Activated naive CD4-positive, alpha-beta T cell treated with anti-CD3 and anti-CD28 coated beads, Interleukin-2, amount 50 U/mL, for 24 hours (primary cell): ENCODE measurements at regions not wholly inside any gene's neighbourhood (a gene's known extent, or its start where the extent isn't known, plus 50 kb on each side); places are given as distances from the start of the nearest gene placed in this dataset.
"Not testable (repeated sequence)": the region's sequence is repeated elsewhere in the genome, so short reads cannot be mapped to it uniquely, and the experiment has no call there.

Source experiments
- H3K27ac Mint-ChIP-seq: one replicate; pipeline ENCODE4 v1.8.0; 2021; ENCODE audit warnings: mild to moderate bottlenecking, mixed read lengths
- H3K27me3 Mint-ChIP-seq: one replicate; pipeline ENCODE4 v1.8.0; 2021; ENCODE audit warnings: mixed read lengths
- H3K36me3 Mint-ChIP-seq: one replicate; pipeline ENCODE4 v1.8.0; 2021; ENCODE audit warnings: mixed read lengths
- H3K4me1 Mint-ChIP-seq: one replicate; pipeline ENCODE4 v1.8.0; 2021; ENCODE audit warnings: mixed read lengths
- H3K4me3 Mint-ChIP-seq: one replicate; pipeline ENCODE4 v1.8.0; 2021; ENCODE audit warnings: mild to moderate bottlenecking, mixed read lengths
- H3K9me3 Mint-ChIP-seq: one replicate; pipeline ENCODE4 v1.8.0; 2021; ENCODE audit warnings: mixed read lengths

GRCh38 chr6:33895988-33896387, 92.2 kb upstream of the MLN start:
- Mint-ChIP-seq H3K27me3 (no peaks in the 10 kb centered on the region), H3K9me3 (no peaks in the 10 kb centered on the region), H3K4me3 (no peak overlapping the region), H3K4me1 (peaks cover 40% of the 10 kb centered on the region), H3K36me3 (no peaks in the 10 kb centered on the region), H3K27ac (peak overlapping the region; percentile 4)

- Mint-ChIP-seq H3K4me1 (peaks cover 38% of the 10 kb centered on the region), H3K9me3 (no peaks in the 10 kb centered on the region), H3K4me3 (no peak overlapping the region), H3K36me3 (no peaks in the 10 kb centered on the region), H3K27me3 (no peaks in the 10 kb centered on the region), H3K27ac (peak overlapping the region; percentile 55)
These were observed 91.5 kb upstream of the MLN start for GRCh38 chr6:33895296-33895695.

GRCh38 chr6:33894438-33894837, 90.6 kb upstream of the MLN start:
- H3K4me1 Mint-ChIP-seq = peaks cover 35% of the 10 kb centered on the region
- no peak overlapping the region for H3K27ac Mint-ChIP-seq
- no peaks in the 10 kb centered on the region for H3K27me3 Mint-ChIP-seq
- H3K36me3 Mint-ChIP-seq = no peaks in the 10 kb centered on the region
- no peaks in the 10 kb centered on the region for H3K9me3 Mint-ChIP-seq
- H3K4me3 Mint-ChIP-seq = no peak overlapping the region

DNA sequence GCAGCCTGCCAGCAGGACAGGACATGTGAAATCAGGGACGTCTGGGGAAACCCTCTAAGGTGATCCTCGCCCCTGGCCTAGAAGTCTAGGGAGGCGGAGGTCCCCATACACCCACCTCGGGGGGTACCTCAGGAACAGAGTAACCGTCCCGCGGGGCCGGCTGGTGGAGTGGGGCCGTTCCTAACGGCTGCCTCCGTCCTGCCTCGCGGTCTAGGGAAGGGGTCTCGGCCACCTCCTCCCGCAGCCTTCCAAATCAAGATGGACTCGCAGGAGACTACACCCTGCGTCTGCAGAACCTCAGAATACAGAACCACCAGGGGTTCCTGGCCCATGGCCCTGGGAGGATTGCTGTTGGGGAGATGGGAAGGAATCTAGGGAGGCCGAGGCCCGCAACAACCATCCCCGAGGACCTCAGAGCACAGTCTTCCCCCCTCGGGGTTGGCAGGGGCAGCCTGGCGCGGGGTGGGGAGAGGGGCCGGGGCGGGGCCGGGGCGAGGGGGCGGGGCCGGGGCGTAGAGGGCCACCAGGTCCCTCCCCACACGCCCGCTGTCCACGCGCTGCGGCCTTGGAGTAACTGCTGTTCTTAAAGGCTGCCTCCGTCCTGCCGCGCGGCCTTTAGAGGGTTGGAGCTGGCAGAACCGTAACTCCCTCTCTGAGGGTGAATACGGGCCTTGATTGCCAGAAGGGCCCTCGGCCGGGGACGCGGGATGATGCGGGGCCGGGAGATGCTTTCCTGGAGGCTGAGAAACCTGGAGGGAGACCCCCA, 89.0 kb upstream of the MLN start:
- Mint-ChIP-seq H3K4me1 (peaks cover 34% of the 10 kb centered on the region), H3K27me3 (no peaks in the 10 kb centered on the region), H3K27ac (no peak overlapping the region), H3K36me3 (no peaks in the 10 kb centered on the region), H3K9me3 (no peaks in the 10 kb centered on the region), H3K4me3 (no peak overlapping the region)

GRCh38 chr6:33888664-33889200, 84.9 kb upstream of the MLN start:
- Mint-ChIP-seq H3K27me3 (no peaks in the 10 kb centered on the region), H3K4me3 (no peak overlapping the region), H3K36me3 (no peaks in the 10 kb centered on the region), H3K27ac (no peak overlapping the region), H3K4me1 (peaks cover 14% of the 10 kb centered on the region), H3K9me3 (no peaks in the 10 kb centered on the region)

GRCh38 chr6:33888183-33888582, 84.4 kb upstream of the MLN start:
- Mint-ChIP-seq H3K4me3 (no peak overlapping the region), H3K27ac (no peak overlapping the region), H3K27me3 (no peaks in the 10 kb centered on the region), H3K4me1 (peaks cover 14% of the 10 kb centered on the region), H3K36me3 (no peaks in the 10 kb centered on the region), H3K9me3 (no peaks in the 10 kb centered on the region)

GRCh38 chr6:33886673-33887144, 82.9 kb upstream of the MLN start:
- H3K27ac Mint-ChIP-seq = peak overlapping the region; percentile 6
- no peak overlapping the region for H3K4me3 Mint-ChIP-seq
- peaks cover 14% of the 10 kb centered on the region for H3K4me1 Mint-ChIP-seq
- H3K36me3 Mint-ChIP-seq = no peaks in the 10 kb centered on the region
- H3K27me3 Mint-ChIP-seq = no peaks in the 10 kb centered on the region
- no peaks in the 10 kb centered on the region for H3K9me3 Mint-ChIP-seq

DNA sequence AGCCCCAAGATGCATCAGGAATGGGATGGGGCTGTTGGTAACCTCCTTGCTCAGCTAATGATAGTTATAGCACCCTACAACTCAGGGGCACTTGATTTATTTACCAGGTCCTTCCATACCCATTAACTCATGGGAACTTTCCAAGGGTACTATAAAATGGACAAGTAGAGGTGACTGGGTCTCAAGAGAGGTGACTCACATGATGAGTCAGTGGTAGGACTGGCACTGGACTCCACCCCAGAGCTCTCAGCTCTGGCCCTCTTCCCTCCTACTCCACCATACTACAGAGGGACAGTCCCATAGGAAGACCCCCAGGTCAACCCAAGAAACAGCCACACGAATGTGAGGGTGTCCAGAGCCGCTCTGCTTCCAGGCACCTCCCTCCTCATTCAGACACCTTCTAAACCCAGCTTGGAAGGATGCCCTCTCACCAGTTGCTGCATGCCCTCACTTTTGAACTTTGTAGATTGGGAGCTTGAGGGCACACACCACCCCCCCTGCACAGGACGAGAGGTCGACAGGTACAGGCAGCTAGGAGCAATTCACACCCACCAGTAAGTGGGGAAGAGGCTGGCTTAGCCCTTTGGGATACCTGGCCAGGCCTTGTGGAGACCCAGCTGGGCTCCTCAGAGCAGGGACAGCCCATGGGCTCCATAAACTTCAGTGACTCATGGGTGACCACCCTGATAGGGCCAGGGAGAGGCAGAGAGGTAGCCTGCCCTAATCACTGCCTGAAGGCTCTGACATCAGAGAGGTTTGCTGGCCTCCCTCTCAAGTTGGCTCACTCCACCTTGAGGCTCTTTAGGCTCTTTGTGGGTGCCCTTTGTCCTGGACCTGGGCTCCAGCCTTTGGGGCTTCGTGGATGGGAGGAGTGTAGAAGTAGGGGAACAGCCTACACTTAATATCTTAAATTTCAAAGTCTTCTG, 81.6 kb upstream of the MLN start:
- H3K27me3 Mint-ChIP-seq = no peaks in the 10 kb centered on the region
- peaks cover 14% of the 10 kb centered on the region for H3K4me1 Mint-ChIP-seq
- H3K4me3 Mint-ChIP-seq = no peak overlapping the region
- no peaks in the 10 kb centered on the region for H3K9me3 Mint-ChIP-seq
- no peaks in the 10 kb centered on the region for H3K36me3 Mint-ChIP-seq
- H3K27ac Mint-ChIP-seq = no peak overlapping the region

DNA sequence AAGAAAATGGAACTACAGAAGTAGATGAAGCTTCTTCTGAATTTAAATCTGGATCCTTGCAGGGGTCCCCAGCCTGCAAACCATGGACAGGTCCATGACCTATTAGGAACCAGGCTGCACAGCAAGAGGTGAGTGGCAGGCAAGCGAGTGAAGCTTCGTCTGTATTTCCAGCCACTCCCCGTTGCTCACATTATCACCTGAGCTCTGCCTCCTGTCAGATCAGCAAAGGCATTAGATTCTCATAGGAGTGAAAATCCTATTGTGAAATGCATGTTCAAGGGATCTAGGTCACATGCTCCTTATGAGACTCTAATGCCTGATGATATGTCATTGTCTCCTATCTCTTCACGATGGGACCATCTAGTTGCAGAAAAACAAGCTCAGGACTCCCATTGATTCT, 79.8 kb upstream of the MLN start:
- H3K4me3 Mint-ChIP-seq, H3K27ac Mint-ChIP-seq, H3K36me3 Mint-ChIP-seq, H3K9me3 Mint-ChIP-seq, H3K27me3 Mint-ChIP-seq: not testable (repeated sequence)
- H3K4me1 Mint-ChIP-seq = peaks cover 14% of the 10 kb centered on the region

DNA sequence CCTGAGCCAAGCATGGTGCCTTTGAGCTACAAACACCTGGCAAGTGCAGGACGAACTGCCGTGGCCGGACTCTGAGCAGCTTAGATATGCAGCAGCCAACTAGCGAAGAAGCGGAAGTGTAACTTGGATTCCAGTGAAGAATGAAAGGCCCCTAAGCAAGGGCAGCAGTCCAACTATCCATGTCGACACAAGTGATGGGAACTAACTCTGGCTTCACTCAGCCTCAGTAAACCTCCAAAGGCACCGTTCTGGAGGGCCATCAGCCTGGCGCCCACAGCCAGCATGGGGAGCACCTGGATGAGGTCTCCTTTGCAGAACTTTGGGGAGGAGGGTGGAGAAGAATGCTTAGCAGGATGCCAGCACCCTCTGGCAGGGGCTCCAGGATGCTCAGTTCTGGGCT, 78.4 kb upstream of the MLN start:
- Mint-ChIP-seq H3K4me1 (peaks cover 8% of the 10 kb centered on the region), H3K27me3 (no peaks in the 10 kb centered on the region), H3K4me3 (no peak overlapping the region), H3K9me3 (no peaks in the 10 kb centered on the region), H3K36me3 (no peaks in the 10 kb centered on the region), H3K27ac (no peak overlapping the region)

DNA sequence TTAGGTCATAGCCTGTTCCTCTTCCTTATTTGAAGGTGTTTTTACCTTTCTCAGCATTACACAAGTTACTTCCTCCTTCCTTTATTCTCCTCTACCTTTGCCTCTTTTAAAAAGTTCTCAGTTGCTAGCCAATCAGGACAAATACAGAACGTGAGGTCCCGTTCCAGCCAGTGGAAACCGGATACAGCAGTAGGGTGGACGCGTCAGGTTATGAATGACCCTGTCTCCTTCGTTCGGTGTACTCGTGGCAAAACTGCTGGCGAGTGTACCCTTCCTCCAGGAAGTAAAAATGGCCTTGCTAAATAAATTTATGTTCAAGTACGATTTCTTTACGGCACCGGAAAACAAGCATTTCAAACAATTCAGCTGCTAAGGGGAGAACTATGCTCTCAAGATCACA, 77.0 kb upstream of the MLN start:
- Mint-ChIP-seq H3K36me3 (no peaks in the 10 kb centered on the region), H3K27me3 (no peaks in the 10 kb centered on the region), H3K4me1 (no peaks in the 10 kb centered on the region), H3K27ac (no peak overlapping the region), H3K4me3 (no peak overlapping the region), H3K9me3 (no peaks in the 10 kb centered on the region)

DNA sequence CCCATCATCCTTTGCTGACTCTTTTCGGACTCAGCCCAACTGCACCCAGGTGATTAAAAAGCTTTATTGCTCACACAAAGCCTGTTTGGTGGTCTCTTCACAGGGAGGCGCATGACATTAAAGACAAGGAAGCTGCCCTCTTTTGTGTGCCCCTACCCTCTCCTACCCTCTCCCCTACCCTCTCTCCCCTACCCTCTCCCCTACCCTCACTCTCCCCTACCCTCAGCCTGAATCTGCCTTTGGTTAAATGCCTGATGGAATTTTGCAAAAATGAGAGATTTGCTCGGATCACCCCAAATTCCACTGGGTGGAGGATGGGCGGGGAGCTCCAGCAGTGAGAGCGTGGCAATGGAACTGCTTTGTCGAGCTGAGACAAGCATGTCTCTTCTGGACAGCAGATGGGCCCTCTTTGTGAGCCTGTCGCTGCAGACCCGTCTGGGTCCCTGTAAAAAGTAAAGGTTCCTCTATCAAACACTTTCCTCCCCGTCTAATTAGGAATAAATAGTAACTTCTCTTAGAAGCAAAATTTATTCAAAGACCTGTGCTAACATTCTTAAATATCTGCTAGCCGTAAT, 76.4 kb upstream of the MLN start:
- no peak overlapping the region for H3K27ac Mint-ChIP-seq
- no peak overlapping the region for H3K4me3 Mint-ChIP-seq
- H3K9me3 Mint-ChIP-seq = no peaks in the 10 kb centered on the region

GRCh38 chr6:33878562-33878961, 74.8 kb upstream of the MLN start:
- no peaks in the 10 kb centered on the region for H3K4me1 Mint-ChIP-seq
- no peak overlapping the region for H3K4me3 Mint-ChIP-seq
- no peaks in the 10 kb centered on the region for H3K36me3 Mint-ChIP-seq
- H3K9me3 Mint-ChIP-seq = no peaks in the 10 kb centered on the region
- no peak overlapping the region for H3K27ac Mint-ChIP-seq
- H3K27me3 Mint-ChIP-seq = no peaks in the 10 kb centered on the region

More for the DNA sequence above, 76.4 kb upstream of the MLN start:
- H3K4me1 Mint-ChIP-seq = no peaks in the 10 kb centered on the region
- no peaks in the 10 kb centered on the region for H3K27me3 Mint-ChIP-seq
- no peaks in the 10 kb centered on the region for H3K36me3 Mint-ChIP-seq

GRCh38 chr6:33877982-33878535, 74.3 kb upstream of the MLN start:
- Mint-ChIP-seq H3K27me3 (no peaks in the 10 kb centered on the region), H3K4me3 (no peak overlapping the region), H3K36me3 (no peaks in the 10 kb centered on the region), H3K4me1 (no peaks in the 10 kb centered on the region), H3K9me3 (no peaks in the 10 kb centered on the region), H3K27ac (peak overlapping the region; percentile 32)

GRCh38 chr6:33875696-33876095, 71.9 kb upstream of the MLN start:
- Mint-ChIP-seq H3K36me3 (no peaks in the 10 kb centered on the region), H3K9me3 (no peaks in the 10 kb centered on the region), H3K27ac (no peak overlapping the region), H3K4me1 (no peaks in the 10 kb centered on the region), H3K4me3 (no peak overlapping the region), H3K27me3 (no peaks in the 10 kb centered on the region)
